ENCODE measurements at regions not wholly inside any gene's neighbourhood (a gene's known extent, or its start where the extent isn't known, plus 50 kb on each side); places are given as distances from the start of the nearest gene placed in this dataset.

DNA sequence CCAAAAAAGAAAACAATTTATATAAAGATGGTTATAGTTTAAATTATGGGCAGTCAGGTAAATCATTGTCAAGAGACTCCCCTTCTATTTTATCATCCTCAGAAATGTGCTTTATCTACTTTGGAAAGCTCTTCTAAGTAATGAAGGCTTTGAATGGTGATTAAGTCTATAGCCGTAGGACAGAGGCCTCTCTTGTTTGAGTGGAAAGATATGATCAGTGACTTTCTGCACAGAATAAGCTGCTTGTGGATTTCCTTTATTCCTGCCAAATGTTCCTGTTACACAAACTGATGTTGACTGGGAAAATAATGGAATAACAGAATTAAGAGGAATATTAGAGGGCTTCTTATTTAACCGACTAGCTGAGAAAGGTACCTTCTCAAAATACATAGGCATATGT lies 174.6 kb upstream of the IVNS1ABP start:
- ATAC-seq (no peak), DNase-seq (ENCODE audit: low spot score) (no peak)
- H3K27ac Mint-ChIP-seq, result no peak overlapping the region
- H3K4me1 Mint-ChIP-seq (ENCODE audit: low read depth in 2 of 2), result peaks cover 14% of the 10 kb centered on the region in 2 donors
- H3K36me3 Mint-ChIP-seq, result no peaks in the 10 kb centered on the region
- no peaks in the 10 kb centered on the region for H3K9me3 Mint-ChIP-seq
- no peak overlapping the region for H3K4me3 Mint-ChIP-seq
- no peaks in the 10 kb centered on the region for H3K27me3 Mint-ChIP-seq

DNA sequence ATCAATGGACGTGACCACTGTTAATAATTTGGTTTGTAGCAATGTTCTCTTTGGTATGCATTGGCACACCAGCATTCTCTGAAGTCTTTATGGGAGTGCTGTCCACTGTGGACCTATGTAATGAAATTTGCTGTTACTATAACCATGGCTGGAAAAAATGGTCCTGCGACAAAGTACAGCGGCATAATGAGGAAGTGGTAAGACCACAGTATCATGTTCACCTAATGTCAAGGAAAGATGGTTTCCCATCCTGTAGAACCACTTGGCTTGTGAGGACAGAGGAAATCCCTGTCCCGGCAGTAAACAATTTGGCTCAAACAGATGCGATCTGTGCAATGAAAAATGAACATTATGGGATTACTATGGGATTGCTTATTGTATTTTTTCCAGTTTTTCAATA lies 173.9 kb upstream of the IVNS1ABP start:
- peaks cover 3% of the 10 kb centered on the region for H3K36me3 Mint-ChIP-seq
- H3K4me3 Mint-ChIP-seq, result no peak overlapping the region
- no peak for ATAC-seq
- DNase-seq (ENCODE audit: low spot score), result no peak
- H3K27ac Mint-ChIP-seq, result no peak overlapping the region
- no peaks in the 10 kb centered on the region for H3K9me3 Mint-ChIP-seq
- no peaks in the 10 kb centered on the region for H3K27me3 Mint-ChIP-seq
- peaks cover 16% of the 10 kb centered on the region in 2 donors for H3K4me1 Mint-ChIP-seq (ENCODE audit: low read depth in 2 of 2)

DNA sequence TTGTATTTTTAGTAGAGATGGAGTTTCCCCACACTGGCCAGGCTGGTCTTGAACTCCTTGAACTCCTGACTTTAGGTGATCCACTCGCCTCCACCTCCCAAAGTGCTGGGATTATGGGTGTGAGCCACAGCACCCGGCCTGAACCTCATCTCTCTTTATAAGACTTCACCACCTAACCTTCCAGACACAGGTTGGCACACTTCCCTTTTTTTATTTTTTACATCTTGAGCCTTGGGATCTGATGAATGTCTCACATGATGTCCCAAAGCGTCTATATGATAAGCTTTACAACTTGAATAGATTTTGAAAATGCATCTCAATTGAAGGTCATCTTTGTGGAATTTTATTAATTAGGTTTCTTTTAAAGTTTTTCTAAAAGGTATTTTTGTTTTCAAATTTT lies 172.4 kb upstream of the IVNS1ABP start:
- no peaks in the 10 kb centered on the region for H3K27me3 Mint-ChIP-seq
- H3K36me3 Mint-ChIP-seq, result peaks cover 7% of the 10 kb centered on the region
- no peak for DNase-seq (ENCODE audit: low spot score)
- peak overlapping the region in 1 of 2 donors; percentile 30 for H3K27ac Mint-ChIP-seq
- no peak for ATAC-seq
- H3K4me3 Mint-ChIP-seq, result no peak overlapping the region
- no peaks in the 10 kb centered on the region for H3K9me3 Mint-ChIP-seq
- H3K4me1 Mint-ChIP-seq (ENCODE audit: low read depth in 2 of 2), result peaks cover 15 to 16% of the 10 kb centered on the region in 2 donors

DNA sequence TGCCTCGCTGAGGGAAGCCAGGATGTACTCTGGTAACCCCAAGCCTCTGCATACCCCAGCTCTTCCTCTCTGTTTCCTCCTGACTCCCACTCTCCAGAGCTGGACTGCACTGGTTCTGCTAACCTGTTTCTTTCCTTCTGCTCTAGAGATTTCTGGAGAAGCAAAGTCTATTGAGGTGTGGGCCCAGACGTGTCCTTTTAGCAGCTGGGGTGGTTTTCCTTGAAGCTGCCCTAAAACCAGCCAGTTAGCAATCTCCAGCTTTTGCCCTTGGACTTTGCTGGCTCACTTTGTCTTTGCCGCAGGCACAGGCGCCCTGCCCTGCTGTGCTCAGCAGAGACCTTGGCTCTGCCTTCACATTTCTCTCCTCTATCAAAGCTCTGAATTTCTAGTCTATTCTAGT lies 171.8 kb upstream of the IVNS1ABP start:
- peaks cover 7% of the 10 kb centered on the region for H3K36me3 Mint-ChIP-seq
- no peak for DNase-seq (ENCODE audit: low spot score)
- ATAC-seq, result no peak
- no peak overlapping the region for H3K4me3 Mint-ChIP-seq
- peak overlapping the region in 1 of 2 donors; percentile 30 for H3K27ac Mint-ChIP-seq
- H3K27me3 Mint-ChIP-seq, result no peaks in the 10 kb centered on the region
- H3K4me1 Mint-ChIP-seq (ENCODE audit: low read depth in 2 of 2), result peaks cover 21 to 22% of the 10 kb centered on the region in 2 donors
- no peaks in the 10 kb centered on the region for H3K9me3 Mint-ChIP-seq

DNA sequence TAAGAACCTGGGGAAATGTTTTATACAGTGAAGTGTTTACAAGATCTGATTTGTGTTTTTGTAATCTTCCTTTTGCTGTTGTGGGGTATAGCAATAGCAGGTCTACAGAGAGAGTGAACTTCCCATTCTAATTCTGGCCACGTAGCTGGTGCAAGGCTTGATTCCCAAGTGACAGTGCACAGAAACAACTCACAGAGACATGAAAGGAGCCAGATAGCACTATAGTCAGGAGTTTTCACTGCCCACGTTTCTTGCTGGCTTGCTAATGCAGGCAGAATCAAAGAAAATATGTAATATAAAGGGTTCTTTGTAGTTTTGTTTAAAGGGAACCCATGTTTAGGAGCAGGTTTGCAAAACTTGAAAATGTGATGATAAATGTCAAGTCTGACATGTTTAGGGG lies 170.9 kb upstream of the IVNS1ABP start:
- DNase-seq (ENCODE audit: low spot score) (no peak), ATAC-seq (no peak)
- no peaks in the 10 kb centered on the region for H3K9me3 Mint-ChIP-seq
- no peaks in the 10 kb centered on the region for H3K27me3 Mint-ChIP-seq
- H3K36me3 Mint-ChIP-seq, result peaks cover 7% of the 10 kb centered on the region
- H3K4me3 Mint-ChIP-seq, result no peak overlapping the region
- H3K4me1 Mint-ChIP-seq (ENCODE audit: low read depth in 2 of 2), result peaks cover 22 to 24% of the 10 kb centered on the region in 2 donors
- H3K27ac Mint-ChIP-seq, result peak overlapping the region in 1 of 2 donors; percentile 62

DNA sequence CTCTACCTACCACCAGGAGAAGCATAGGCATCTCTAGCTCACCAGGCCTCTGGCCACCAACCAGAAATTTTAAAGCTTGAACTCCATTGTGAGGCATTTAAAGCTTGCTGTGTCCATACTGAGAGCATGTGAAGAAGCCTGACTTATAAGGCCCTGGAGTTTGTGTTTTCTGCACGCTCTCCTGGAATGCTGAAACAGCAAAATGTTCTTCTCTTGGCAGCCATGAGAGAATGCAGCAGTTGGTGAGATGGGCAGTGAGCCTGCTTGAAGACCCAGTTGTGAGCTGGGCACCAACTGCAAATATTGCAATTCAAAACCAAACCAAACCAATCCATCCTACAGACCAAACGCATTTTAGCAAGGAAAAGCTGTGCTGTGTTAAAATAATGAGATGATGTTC lies 170.0 kb upstream of the IVNS1ABP start:
- no peaks in the 10 kb centered on the region for H3K9me3 Mint-ChIP-seq
- H3K36me3 Mint-ChIP-seq, result peaks cover 7% of the 10 kb centered on the region
- DNase-seq (ENCODE audit: low spot score), result no peak
- H3K27me3 Mint-ChIP-seq, result no peaks in the 10 kb centered on the region
- H3K4me1 Mint-ChIP-seq (ENCODE audit: low read depth in 2 of 2), result peaks cover 22 to 24% of the 10 kb centered on the region in 2 donors
- H3K27ac Mint-ChIP-seq, result peak overlapping the region in 1 of 2 donors; percentile 68
- ATAC-seq, result no peak
- H3K4me3 Mint-ChIP-seq, result no peak overlapping the region

DNA sequence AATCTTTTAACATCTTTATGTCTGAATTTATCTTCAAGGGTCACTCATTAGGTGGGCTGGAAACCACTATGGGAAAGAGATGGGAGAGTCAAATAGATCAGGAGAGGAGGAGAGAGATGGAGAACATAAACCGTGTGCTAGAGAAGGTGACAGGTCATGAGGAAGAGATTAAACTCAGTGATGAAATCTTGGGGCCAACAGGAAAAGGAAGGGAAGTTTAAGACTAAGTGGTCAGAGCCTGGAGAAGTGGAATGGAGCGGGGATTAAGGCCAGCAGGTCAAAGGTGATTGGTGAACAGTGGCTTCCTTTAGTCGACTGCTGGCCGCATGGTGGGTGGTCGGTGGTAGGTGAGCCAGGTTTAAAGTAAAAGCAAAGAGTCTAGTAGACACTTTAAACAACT lies 169.3 kb upstream of the IVNS1ABP start:
- H3K27me3 Mint-ChIP-seq, result no peaks in the 10 kb centered on the region
- peaks cover 22 to 24% of the 10 kb centered on the region in 2 donors for H3K4me1 Mint-ChIP-seq (ENCODE audit: low read depth in 2 of 2)
- no peaks in the 10 kb centered on the region for H3K9me3 Mint-ChIP-seq
- H3K27ac Mint-ChIP-seq, result peak overlapping the region in 1 of 2 donors; percentile 68
- ATAC-seq (no peak), DNase-seq (ENCODE audit: low spot score) (no peak)
- H3K4me3 Mint-ChIP-seq, result no peak overlapping the region
- H3K36me3 Mint-ChIP-seq, result peaks cover 7% of the 10 kb centered on the region

DNA sequence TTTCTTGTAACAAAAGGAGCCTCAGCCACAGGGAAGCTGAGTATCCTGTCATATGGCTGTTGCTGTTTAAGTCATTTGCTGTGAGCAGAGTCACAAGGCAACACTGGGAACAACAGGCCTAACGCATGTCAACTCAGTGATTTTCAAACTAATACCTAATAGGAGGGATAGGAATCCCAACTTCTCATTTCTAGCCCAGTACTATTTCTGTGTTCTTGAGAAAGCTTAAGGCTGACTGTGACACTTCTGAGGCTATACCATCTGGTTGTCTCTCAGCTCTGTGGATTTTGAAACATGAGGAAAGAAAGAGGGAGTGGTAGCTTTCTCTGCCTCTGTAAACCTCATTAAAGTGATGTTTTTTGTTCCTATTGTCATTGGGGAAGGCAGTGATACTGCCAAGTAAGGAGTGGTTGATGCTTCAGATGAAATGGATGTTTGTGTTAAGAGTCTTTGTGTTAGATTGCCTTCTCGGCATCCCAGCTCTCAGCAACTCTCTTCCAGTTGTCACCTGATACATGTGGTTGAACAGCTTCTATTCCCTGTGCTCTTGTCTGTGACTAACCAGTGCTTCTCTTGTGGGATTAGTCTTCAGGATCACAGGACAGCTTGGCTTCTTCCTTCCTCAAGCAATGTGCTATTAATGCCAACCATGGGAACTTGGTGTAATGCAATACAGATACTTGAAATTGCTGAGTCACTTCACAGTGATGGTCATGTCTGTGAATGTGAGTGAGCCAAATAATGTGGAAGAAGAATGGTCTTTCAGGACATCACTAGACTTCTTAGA lies 166.8 kb upstream of the IVNS1ABP start:
- Mint-ChIP-seq H3K27me3 (no peaks in the 10 kb centered on the region), H3K4me1 (ENCODE audit: low read depth in 2 of 2) (peaks cover 20 to 25% of the 10 kb centered on the region in 2 donors), H3K4me3 (no peak overlapping the region), H3K27ac (peak overlapping the region; percentile 40 to 63), H3K36me3 (peaks cover 7% of the 10 kb centered on the region), H3K9me3 (no peaks in the 10 kb centered on the region)
- ATAC-seq (no peak), DNase-seq (ENCODE audit: low spot score) (no peak)

DNA sequence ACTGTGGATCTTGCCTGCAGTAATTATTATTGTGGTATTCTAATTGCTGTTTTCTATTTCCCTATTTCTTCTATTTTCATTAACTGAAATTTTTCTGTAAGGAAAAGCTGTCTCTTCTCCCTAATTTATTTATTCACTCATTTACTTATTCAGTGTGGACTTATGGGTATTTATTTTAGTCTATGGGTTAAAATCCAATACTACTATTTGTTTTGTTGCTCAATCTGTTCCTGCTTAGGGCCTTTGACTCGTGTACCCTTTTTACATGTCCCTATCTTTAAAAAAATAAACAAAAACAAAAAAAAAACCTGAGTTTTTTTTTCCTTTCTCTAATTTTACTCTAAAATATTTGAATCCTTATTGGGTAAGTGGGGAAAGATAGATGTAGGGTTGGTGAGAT lies 166.2 kb upstream of the IVNS1ABP start:
- ATAC-seq (no peak), DNase-seq (ENCODE audit: low spot score) (no peak)
- Mint-ChIP-seq H3K27me3 (no peaks in the 10 kb centered on the region), H3K27ac (peak overlapping the region in 1 of 2 donors; percentile 51), H3K4me1 (ENCODE audit: low read depth in 2 of 2) (peaks cover 17 to 27% of the 10 kb centered on the region in 2 donors), H3K9me3 (no peaks in the 10 kb centered on the region), H3K36me3 (peaks cover 7% of the 10 kb centered on the region), H3K4me3 (no peak overlapping the region)

DNA sequence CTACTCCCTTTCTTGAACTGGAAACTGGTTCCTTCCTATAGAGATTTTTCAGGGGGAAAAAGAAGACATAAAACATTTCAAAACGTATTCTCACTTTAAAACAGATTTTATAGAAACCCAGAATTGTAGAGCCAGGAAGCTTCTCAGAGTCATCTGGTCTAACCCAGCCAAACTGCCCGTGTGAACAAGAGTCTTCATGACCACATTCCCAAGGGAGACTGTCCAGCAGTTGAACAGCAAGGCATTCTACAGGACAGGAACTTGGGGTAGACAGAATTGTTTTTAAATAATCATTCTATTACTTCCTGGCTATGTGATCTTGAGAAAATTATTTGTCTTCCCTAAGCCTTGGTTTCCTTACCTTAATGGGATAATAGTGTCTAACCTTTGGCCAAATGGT lies 163.5 kb upstream of the IVNS1ABP start:
- H3K4me1 Mint-ChIP-seq (ENCODE audit: low read depth in 2 of 2), result peaks cover 10 to 17% of the 10 kb centered on the region in 2 donors
- H3K4me3 Mint-ChIP-seq, result no peak overlapping the region
- no peaks in the 10 kb centered on the region for H3K36me3 Mint-ChIP-seq
- H3K27me3 Mint-ChIP-seq, result no peaks in the 10 kb centered on the region
- no peak overlapping the region for H3K27ac Mint-ChIP-seq
- ATAC-seq, result no peak
- no peaks in the 10 kb centered on the region for H3K9me3 Mint-ChIP-seq
- no peak for DNase-seq (ENCODE audit: low spot score)

DNA sequence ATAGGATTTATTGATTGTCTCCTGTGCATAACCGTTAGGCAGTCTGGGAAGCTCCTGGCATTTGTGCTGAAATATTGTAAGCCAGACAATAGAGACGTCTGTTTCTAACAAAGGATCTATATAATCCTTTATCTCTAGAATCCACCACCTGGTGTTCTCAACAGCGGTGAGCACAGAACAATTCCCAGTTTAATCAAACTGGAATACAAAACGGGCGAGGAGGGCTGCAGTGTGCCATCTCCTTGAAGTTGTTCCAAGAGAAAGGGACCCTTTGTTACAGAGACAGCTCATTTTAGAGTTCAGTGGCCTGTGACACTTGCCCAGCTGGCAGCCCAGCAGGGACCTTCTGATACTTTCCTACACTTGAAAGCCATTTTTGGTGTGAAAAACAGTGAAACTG lies 162.8 kb upstream of the IVNS1ABP start:
- Mint-ChIP-seq H3K27me3 (no peaks in the 10 kb centered on the region), H3K9me3 (no peaks in the 10 kb centered on the region)

DNA sequence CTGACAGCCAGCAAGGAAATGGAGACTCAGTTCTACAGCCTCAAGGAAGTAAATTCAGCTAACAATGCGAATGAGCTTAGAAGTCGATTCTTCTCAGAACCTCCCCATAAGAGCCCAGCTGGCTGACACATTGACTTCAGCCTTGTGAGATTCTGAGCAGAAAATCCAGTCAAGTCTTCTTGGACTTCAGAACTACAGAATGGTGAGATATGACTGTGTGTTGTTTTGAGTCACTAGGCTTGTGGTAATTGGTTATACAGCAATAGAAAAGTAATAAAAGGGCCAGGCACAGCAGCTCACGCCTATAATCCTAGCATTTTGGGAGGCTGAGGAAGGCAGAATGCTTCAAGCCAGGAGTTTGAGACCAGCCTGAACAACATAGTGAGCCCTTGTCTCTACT lies 161.8 kb upstream of the IVNS1ABP start:
- H3K9me3 Mint-ChIP-seq, result no peaks in the 10 kb centered on the region
- no peaks in the 10 kb centered on the region for H3K27me3 Mint-ChIP-seq
- peak in 1 of 2 donors; percentile 66 for ATAC-seq
- no peak for DNase-seq (ENCODE audit: low spot score)
- no peaks in the 10 kb centered on the region for H3K36me3 Mint-ChIP-seq
- no peak overlapping the region for H3K27ac Mint-ChIP-seq
- H3K4me3 Mint-ChIP-seq, result no peak overlapping the region
- H3K4me1 Mint-ChIP-seq (ENCODE audit: low read depth in 2 of 2), result peaks cover 16 to 19% of the 10 kb centered on the region in 2 donors

More for the DNA sequence above, 162.8 kb upstream of the IVNS1ABP start:
- ATAC-seq, result no peak
- no peak for DNase-seq (ENCODE audit: low spot score)
- Mint-ChIP-seq H3K36me3 (no peaks in the 10 kb centered on the region), H3K27ac (no peak overlapping the region), H3K4me1 (ENCODE audit: low read depth in 2 of 2) (peaks cover 14 to 19% of the 10 kb centered on the region in 2 donors), H3K4me3 (no peak overlapping the region)

DNA sequence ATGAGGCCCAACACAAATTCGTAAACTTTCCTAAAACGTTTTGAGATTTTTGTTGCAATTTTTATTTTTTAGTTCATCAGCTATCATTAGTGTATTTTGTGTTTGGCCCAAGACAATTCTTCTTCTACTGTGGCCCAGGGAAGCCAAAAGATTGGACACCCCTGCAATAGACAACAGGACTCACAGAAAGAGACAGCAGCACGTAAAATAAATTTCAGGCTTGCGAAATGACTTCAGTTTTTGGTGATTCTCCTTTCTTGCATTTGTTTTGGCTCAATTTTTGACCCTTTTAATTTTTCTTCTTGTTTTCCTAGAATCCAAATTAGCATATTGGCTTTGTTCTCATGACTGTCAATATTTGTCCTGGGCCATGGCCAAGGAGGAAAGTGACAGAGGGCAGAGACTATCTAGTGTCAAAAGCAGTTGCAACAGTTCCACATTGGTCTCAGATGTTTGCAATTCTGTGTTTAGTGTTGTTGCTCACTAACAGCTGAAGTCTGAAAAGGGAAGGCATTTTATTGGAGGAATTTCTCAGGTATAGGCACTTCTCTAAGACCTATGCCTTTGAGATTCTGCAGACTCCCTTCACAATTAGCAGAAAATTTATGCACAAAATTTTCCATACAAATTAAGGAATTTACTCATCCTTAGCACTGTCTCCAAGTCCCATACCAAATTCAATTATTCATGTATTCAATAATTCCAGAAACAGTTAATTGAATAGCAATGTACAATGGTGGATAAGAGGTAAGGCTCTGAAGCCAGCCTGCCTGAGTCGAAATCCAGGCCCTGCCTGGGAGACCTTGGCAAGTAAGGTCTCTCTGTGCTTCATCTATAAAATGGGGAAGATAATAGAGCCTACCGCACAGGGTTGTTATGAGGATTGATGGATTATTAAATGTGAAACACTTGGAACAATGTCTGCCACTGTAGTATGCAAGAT lies 160.9 kb upstream of the IVNS1ABP start:
- Mint-ChIP-seq H3K4me1 (ENCODE audit: low read depth in 2 of 2) (peaks cover 19 to 20% of the 10 kb centered on the region in 2 donors), H3K27ac (peak overlapping the region in 1 of 2 donors; percentile 33), H3K27me3 (no peaks in the 10 kb centered on the region), H3K9me3 (no peaks in the 10 kb centered on the region), H3K36me3 (no peaks in the 10 kb centered on the region), H3K4me3 (no peak overlapping the region)
- ATAC-seq (no peak), DNase-seq (ENCODE audit: low spot score) (no peak)
